GM13977 (cell line): ENCODE measurements at regions not wholly inside any gene's neighbourhood (a gene's known extent, or its start where the extent isn't known, plus 50 kb on each side); places are given as distances from the start of the nearest gene placed in this dataset.

Source experiments
- DNase-seq: peaks from one replicate; pipeline ENCODE4 v3.0.0; 2012; ENCODE audit warnings: low spot score
- in situ Hi-C: fragments of 300-500 bp; cut with MboI; formaldehyde crosslinking; loops from one replicate; pipeline ENCODE4 v1.12.0; 2022; ENCODE audit warnings: low sequenced_read_pairs, low pct_unique_long_range_greater_than_20kb, mixed read lengths, inconsistent platforms; ENCODE audit not compliant: unreplicated experiment
- TF ChIP-seq, protein P1 (sequence below): IDR thresholded peaks from 2 replicates; pipeline ENCODE4 v1.5.1; 2012; ENCODE audit warnings: mild to moderate bottlenecking, control low read depth; ENCODE audit not compliant: insufficient read depth; ENCODE audit errors: extremely low read depth, missing control alignments

DNA sequence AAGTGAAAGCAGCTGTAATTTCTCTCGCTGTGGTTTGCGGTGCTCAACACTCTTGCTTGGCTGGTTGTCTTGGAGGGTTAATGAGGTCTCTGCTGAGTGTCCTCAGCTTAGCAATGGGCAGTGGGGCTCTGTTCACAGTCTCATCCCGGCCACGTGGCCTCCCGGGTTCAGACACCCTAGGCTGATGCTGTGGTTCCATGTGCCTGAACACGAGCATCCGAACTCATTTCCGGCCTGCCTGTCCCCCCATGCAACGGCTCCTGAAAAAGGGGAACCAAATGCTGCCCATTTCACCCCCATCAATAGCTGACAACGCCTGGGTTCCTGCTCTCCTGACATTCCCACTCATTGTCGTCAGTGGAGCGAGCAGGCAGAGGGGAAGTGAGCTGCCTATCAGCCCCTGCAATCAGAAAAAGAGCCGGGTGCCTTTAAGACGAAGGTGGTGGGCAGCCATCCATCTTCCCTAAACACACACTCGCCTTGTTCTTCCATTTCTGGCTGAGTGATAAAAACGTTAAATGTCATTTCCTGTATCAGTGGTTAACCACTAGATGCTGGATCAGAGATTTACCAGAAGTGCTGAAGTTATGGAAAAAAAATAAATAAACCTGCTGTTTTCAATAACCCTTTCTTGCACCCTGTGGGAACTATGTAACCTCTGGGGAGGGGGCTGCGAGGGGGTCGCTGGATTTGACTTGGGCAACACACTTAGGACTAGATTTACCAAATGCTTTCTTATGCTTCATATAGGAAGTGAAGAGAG lies 60.3 kb upstream of the BCL2L14 start:
- peak; percentile 66 for DNase-seq
- in situ Hi-C loops: loop anchor here (10.0 to 25.0 kb wide), 2 partner anchors 176 to 248 kb away; no protein-coding TSS in a partner anchor
- TF ChIP-seq, protein P1, sequence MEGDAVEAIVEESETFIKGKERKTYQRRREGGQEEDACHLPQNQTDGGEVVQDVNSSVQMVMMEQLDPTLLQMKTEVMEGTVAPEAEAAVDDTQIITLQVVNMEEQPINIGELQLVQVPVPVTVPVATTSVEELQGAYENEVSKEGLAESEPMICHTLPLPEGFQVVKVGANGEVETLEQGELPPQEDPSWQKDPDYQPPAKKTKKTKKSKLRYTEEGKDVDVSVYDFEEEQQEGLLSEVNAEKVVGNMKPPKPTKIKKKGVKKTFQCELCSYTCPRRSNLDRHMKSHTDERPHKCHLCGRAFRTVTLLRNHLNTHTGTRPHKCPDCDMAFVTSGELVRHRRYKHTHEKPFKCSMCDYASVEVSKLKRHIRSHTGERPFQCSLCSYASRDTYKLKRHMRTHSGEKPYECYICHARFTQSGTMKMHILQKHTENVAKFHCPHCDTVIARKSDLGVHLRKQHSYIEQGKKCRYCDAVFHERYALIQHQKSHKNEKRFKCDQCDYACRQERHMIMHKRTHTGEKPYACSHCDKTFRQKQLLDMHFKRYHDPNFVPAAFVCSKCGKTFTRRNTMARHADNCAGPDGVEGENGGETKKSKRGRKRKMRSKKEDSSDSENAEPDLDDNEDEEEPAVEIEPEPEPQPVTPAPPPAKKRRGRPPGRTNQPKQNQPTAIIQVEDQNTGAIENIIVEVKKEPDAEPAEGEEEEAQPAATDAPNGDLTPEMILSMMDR: no peak

DNA sequence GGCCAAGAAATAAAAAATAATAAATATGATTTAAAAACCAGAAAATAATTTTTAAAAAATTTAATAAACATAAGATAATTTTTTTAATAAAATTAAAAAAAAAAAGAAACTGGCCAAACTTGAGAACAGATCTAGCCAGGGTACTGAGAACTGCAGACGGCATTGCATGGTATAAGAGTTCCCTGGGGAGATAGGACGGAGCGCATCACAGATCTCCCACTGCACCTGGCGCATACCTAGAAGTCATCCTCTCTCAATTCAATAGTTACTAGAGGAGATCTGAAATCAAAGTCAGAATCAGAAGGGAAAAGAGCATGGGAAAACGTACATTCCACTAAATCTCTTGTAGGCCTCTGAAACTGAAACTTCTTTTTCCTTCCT lies 58.9 kb upstream of the BCL2L14 start:
- DNase-seq: no peak
- TF ChIP-seq, protein P1: no peak
- in situ Hi-C loops: loop anchor here (10.0 to 25.0 kb wide), 2 partner anchors 177 to 250 kb away; no protein-coding TSS in a partner anchor

DNA sequence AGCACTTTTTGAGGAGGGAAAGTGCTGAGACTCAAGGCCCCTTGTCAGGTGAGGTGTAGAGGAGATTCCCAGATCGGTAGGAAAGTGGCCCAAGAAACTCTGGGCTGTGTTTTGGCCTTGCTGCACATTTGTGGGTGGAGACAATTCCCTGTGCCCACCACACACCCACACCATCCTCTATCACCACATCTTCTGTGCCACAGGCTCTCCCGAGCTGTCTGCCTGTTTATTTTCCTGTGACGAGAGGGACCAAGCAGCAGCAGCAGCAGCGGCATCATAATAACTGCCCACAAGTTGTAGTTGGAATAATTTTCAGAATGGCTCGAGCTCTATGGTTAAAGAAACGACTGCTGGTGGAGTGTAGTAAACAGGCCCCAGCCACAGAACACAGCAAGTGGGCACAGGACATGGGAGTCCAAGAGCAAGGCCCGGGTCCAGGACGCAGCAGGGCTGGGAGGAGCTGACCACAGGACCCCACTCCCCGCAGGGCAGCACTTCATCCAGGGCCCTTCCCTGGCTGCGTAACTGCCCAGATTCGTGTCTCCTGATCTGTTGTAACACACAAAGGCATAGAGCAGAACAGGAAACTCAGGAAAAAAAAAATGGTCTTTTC lies 55.6 kb upstream of the BCL2L14 start:
- TF ChIP-seq, protein P1: no peak
- no peak for DNase-seq
- in situ Hi-C loops: loop anchor here (10.0 to 25.0 kb wide), 2 partner anchors 180 to 253 kb away; no protein-coding TSS in a partner anchor

DNA sequence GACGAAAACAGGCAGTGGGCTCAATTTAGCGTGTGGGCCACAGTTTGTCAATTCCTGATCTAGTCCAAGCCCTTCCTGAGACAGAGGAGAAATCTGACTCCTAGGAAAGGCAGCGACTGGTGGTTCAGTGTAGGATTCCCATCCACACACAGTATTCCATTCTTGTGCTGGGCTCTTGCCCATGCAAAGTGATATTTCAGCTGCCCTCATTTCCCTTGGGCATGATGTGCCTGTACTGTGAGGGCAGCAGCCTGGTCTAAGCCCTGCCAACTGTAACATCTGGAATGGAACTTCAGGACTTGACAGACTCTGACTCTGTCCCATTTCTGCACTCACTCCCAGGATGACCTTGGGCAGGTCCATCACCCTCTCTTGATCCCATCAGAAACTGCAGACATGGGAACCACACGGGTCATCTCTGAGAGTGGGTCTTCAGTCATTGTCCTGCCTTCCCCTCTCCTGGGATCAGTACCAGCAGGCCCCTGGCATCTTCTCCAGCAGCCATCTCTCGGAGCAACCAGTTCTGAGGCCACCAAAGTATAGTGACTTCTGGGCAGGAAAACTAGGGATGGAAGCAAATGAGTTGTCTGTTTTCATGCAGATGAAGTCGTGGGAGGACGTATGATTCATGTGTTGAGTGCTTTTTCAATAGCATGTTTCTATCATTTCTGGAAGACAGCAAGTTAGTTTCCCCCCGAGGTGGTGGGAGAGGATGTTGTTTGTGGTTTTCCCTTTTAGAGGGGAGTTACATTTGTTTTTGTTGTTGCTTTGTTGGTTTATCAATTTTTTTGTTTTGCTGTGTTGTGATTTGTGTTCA lies 54.2 kb upstream of the BCL2L14 start:
- TF ChIP-seq, protein P1: no peak
- in situ Hi-C loops: loop anchor here (10.0 to 25.0 kb wide), 2 partner anchors 182 to 254 kb away; no protein-coding TSS in a partner anchor
- no peak for DNase-seq

DNA sequence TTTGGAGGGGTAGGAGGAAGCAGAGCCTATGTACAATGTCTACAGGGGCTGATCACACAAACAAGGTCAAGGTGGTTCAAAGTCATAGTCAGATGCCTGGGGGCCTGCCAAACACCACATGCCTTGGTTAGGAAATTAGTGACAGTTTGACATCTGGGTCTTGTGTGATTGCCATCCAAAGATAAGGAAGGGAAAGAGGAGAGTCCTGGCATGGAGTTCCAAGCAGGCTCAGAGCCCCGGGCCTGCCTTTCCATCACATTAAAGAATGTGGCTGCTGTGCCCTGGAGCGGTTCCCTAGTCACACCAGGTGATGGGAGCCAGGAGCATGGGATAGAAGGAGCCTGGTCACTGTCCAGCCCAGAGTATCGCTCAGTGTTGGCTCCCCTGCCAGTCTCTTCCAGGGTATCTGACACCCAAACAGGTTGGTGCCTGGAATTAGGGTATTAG lies 53.6 kb upstream of the BCL2L14 start:
- in situ Hi-C loops: loop anchor here (10.0 to 25.0 kb wide), 2 partner anchors 182 to 255 kb away; no protein-coding TSS in a partner anchor
- TF ChIP-seq, protein P1: no peak
- no peak for DNase-seq

DNA sequence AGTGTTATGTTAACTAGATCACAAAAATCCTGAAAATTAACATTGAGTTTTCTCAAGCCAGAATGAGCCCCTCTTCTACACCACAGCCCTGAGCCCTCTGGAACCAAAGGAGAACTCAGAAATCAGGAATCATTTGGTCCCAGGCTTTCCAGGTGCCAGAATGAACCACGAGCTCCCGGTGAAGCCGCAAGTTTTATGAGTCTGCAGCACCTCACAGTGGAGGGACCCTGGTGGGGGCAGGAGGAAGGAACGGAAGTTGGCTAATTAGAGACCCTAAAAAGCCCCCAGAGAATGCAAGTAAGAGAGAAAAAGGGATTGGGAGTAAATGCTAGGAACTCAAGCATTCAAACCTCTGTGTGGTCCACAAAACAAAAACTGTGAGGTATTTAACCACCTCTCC lies 52.9 kb upstream of the BCL2L14 start:
- TF ChIP-seq, protein P1: peak; percentile 23
- in situ Hi-C loops: loop anchor here (10.0 to 25.0 kb wide), 2 partner anchors 183 to 255 kb away; no protein-coding TSS in a partner anchor
- DNase-seq: no peak
